ENCODE measurements at regions not wholly inside any gene's neighbourhood (a gene's known extent, or its start where the extent isn't known, plus 50 kb on each side); places are given as distances from the start of the nearest gene placed in this dataset.

DNA sequence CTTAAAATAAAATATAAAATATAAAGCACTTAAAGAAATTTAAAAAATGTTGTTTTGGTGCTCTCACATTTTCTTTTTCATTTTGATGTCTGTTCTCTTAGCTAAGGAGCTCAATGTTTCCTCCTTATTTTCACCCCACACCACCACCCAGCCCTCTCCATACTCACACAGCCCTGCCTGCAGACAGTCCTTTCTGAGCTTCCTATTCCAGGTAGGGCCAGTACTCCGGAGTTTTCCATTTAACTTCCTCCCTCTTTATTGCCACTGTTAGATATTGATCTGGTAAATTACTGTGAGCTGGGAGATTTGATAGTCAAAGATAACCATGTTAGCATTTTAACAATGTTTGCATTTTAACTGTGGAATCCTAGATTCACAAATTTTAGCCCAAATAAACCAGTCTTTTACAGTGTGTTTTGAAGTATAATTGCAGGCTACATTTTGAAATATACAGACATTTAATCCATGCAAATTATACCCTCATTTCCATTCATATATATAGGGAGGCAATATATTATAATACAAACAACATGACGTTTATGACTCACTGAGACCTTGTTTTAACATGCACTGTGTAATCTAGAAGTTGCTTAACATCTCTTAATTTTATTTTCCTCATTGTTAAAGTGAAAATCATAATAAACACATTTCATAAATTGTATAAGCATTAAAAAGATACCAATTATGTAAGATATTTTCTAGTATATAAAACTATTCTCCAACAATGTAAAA is 927.1 kb downstream of the NR2F1-AS1 start:
- Histone ChIP-seq H2AFZ (ENCODE audit: low read length) (no peak overlapping the region), H3K36me3 (ENCODE audit: insufficient read depth, low read length) (no peaks in the 10 kb centered on the region), H3K27me3 (ENCODE audit: insufficient read depth, low read length, poor library complexity, severe bottlenecking) (no peaks in the 10 kb centered on the region), H3K9ac (ENCODE audit: low read depth, low read length, poor library complexity, severe bottlenecking) (no peak overlapping the region), H3K4me2 (ENCODE audit: low read depth, low read length, poor library complexity, severe bottlenecking) (no peak overlapping the region), H4K20me1 (ENCODE audit: insufficient read depth, low read length, poor library complexity, severe bottlenecking) (no peaks in the 10 kb centered on the region), H3K9me2 (replicated peaks; ENCODE audit: low read depth, low read length) (no peaks in the 10 kb centered on the region), H3F3A (ENCODE audit: low read depth) (no peaks in the 10 kb centered on the region), H3K9me3 (ENCODE audit: insufficient read depth, low read depth, low read length) (no peaks in the 10 kb centered on the region), H3K4me1 (ENCODE audit: insufficient read depth, low read length, poor library complexity, severe bottlenecking) (no peaks in the 10 kb centered on the region), H3K79me2 (ENCODE audit: insufficient read depth, low read length) (no peaks in the 10 kb centered on the region), H3K4me3 (ENCODE audit: low read length, poor library complexity, severe bottlenecking) (no peak overlapping the region)
- TF ChIP-seq, protein P1, sequence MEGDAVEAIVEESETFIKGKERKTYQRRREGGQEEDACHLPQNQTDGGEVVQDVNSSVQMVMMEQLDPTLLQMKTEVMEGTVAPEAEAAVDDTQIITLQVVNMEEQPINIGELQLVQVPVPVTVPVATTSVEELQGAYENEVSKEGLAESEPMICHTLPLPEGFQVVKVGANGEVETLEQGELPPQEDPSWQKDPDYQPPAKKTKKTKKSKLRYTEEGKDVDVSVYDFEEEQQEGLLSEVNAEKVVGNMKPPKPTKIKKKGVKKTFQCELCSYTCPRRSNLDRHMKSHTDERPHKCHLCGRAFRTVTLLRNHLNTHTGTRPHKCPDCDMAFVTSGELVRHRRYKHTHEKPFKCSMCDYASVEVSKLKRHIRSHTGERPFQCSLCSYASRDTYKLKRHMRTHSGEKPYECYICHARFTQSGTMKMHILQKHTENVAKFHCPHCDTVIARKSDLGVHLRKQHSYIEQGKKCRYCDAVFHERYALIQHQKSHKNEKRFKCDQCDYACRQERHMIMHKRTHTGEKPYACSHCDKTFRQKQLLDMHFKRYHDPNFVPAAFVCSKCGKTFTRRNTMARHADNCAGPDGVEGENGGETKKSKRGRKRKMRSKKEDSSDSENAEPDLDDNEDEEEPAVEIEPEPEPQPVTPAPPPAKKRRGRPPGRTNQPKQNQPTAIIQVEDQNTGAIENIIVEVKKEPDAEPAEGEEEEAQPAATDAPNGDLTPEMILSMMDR (conservative IDR thresholded peaks at IDR 0.05; ENCODE audit: low read length), result no peak
- no peak for TF ChIP-seq EZH2phosphoT487 (IDR thresholded peaks at IDR 0.05; ENCODE audit: borderline replicate concordance)

DNA sequence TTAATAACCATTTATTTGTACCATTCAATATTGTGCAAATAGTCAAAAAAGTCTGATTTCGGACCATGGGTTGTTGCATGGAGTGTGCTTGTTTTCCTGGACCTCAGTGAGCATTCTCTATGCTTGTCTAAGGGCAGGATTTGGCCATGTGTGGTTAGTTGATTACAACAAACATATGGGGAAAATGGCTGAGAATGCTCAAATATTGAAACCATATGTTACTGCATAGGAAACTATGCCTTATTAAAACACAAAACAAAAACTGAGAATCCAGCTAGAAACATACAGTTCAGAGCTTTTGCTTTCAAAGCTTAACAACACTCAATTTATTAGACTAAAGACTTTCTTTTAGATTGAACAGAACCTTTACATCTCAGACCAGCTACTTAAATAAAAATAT is 928.3 kb downstream of the NR2F1-AS1 start:
- H3K4me2 ChIP-seq (ENCODE audit: low read depth, low read length, poor library complexity, severe bottlenecking), result no peak overlapping the region
- TF ChIP-seq, protein P1 (conservative IDR thresholded peaks at IDR 0.05; ENCODE audit: low read length), result no peak
- no peak for TF ChIP-seq EZH2phosphoT487 (IDR thresholded peaks at IDR 0.05; ENCODE audit: borderline replicate concordance)
- H3K4me3 ChIP-seq (ENCODE audit: low read length, poor library complexity, severe bottlenecking), result no peak overlapping the region

DNA sequence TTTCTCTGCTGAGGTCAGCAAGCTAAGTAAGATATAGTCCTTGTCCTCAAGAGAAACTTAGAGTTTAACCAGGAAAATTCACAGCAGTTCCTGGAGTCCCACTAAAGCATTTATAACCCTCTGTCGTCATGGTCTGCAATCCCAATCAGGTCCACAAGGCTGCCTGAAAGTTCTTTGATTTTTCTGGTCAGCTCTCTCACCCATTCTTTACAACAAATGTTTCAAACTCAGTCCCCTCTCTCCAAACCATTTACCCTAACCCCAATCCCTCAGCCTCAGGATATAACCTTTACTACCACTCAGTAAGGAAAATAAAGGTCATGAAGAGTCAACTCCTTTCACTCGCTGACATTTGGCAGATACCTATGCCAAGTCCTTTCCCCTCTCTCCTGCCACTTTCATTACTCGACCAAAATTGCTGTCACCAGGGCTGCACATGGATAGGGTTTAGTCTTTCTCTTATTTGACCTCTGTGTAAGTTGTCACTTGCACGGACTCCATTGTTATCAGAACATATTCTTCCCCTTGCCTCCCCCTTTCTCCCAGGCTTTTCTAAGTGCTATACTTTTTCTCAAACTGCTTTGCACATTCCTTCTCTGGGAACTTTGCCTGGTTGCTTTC is 936.6 kb downstream of the NR2F1-AS1 start:
- TF ChIP-seq EZH2phosphoT487 (IDR thresholded peaks at IDR 0.05; ENCODE audit: borderline replicate concordance), result no peak
- TF ChIP-seq, protein P1 (conservative IDR thresholded peaks at IDR 0.05; ENCODE audit: low read length), result no peak
- Histone ChIP-seq H3K27me3 (ENCODE audit: insufficient read depth, low read length, poor library complexity, severe bottlenecking) (no peaks in the 10 kb centered on the region), H3K9ac (ENCODE audit: low read depth, low read length, poor library complexity, severe bottlenecking) (no peak overlapping the region), H3K79me2 (ENCODE audit: insufficient read depth, low read length) (no peaks in the 10 kb centered on the region), H3K9me2 (replicated peaks; ENCODE audit: low read depth, low read length) (no peaks in the 10 kb centered on the region), H3K36me3 (ENCODE audit: insufficient read depth, low read length) (no peaks in the 10 kb centered on the region), H3K4me2 (ENCODE audit: low read depth, low read length, poor library complexity, severe bottlenecking) (no peak overlapping the region), H4K20me1 (ENCODE audit: insufficient read depth, low read length, poor library complexity, severe bottlenecking) (no peaks in the 10 kb centered on the region), H2AFZ (ENCODE audit: low read length) (no peak overlapping the region), H3K4me1 (ENCODE audit: insufficient read depth, low read length, poor library complexity, severe bottlenecking) (no peaks in the 10 kb centered on the region), H3F3A (ENCODE audit: low read depth) (no peaks in the 10 kb centered on the region), H3K9me3 (ENCODE audit: insufficient read depth, low read depth, low read length) (no peaks in the 10 kb centered on the region), H3K4me3 (ENCODE audit: low read length, poor library complexity, severe bottlenecking) (no peak overlapping the region)

More for the DNA sequence above, 928.3 kb downstream of the NR2F1-AS1 start:
- Histone ChIP-seq H4K20me1 (ENCODE audit: insufficient read depth, low read length, poor library complexity, severe bottlenecking) (no peaks in the 10 kb centered on the region), H3K27me3 (ENCODE audit: insufficient read depth, low read length, poor library complexity, severe bottlenecking) (no peaks in the 10 kb centered on the region), H3K79me2 (ENCODE audit: insufficient read depth, low read length) (no peaks in the 10 kb centered on the region), H3K36me3 (ENCODE audit: insufficient read depth, low read length) (no peaks in the 10 kb centered on the region), H3F3A (ENCODE audit: low read depth) (no peaks in the 10 kb centered on the region), H3K4me1 (ENCODE audit: insufficient read depth, low read length, poor library complexity, severe bottlenecking) (no peaks in the 10 kb centered on the region), H3K9ac (ENCODE audit: low read depth, low read length, poor library complexity, severe bottlenecking) (no peak overlapping the region), H3K9me2 (replicated peaks; ENCODE audit: low read depth, low read length) (no peaks in the 10 kb centered on the region), H3K9me3 (ENCODE audit: insufficient read depth, low read depth, low read length) (no peaks in the 10 kb centered on the region), H2AFZ (ENCODE audit: low read length) (no peak overlapping the region)

Measured in Loucy (cell line).